ENCODE measurements at regions not wholly inside any gene's neighbourhood (a gene's known extent, or its start where the extent isn't known, plus 50 kb on each side); places are given as distances from the start of the nearest gene placed in this dataset.

GRCh38 chr4:133855001-133855400, 346.6 kb downstream of the PABPC4L start:
- no peak overlapping the region for H3K27ac ChIP-seq
- TF ChIP-seq ZFX (IDR thresholded peaks at IDR 0.05; ENCODE audit: borderline replicate concordance) (no peak), CTCF (IDR thresholded peaks at IDR 0.05) (no peak)

- no peak overlapping the region for H3K27ac ChIP-seq
- TF ChIP-seq ZFX (IDR thresholded peaks at IDR 0.05; ENCODE audit: borderline replicate concordance) (no peak), CTCF (IDR thresholded peaks at IDR 0.05) (no peak)
Observed at GRCh38 chr4:133839326-133839725, 362.3 kb downstream of the PABPC4L start.

DNA sequence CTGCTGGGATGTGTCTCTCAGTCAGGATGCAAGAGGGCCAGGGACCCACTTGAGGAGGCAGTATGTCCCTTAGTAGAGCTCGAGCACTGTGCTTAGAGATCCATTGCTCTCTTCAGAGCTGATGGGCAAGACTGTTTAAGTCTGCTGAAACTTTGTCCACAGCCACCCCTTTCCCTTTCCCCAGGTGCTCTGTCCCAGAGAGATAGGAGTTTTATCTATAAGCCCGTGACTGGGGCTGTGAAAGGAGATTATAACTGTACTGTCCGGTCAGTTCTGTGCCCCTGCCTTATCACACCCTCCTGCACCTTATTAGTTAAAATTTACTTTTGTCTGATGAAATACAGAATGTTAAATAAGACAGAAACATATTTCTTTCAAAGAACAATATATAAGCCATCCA, 378.4 kb downstream of the PABPC4L start:
- TF ChIP-seq CTCF (IDR thresholded peaks at IDR 0.05) (no peak), ZFX (IDR thresholded peaks at IDR 0.05; ENCODE audit: borderline replicate concordance) (no peak)
- no peak overlapping the region for H3K27ac ChIP-seq

- TF ChIP-seq ZFX (IDR thresholded peaks at IDR 0.05; ENCODE audit: borderline replicate concordance) (no peak), CTCF (IDR thresholded peaks at IDR 0.05) (no peak)
- no peak overlapping the region for H3K27ac ChIP-seq
Observed at GRCh38 chr4:133812954-133813353, 388.6 kb downstream of the PABPC4L start.

GRCh38 chr4:133812236-133812635, 389.4 kb downstream of the PABPC4L start:
- TF ChIP-seq CTCF (IDR thresholded peaks at IDR 0.05) (no peak), ZFX (IDR thresholded peaks at IDR 0.05; ENCODE audit: borderline replicate concordance) (no peak)

DNA sequence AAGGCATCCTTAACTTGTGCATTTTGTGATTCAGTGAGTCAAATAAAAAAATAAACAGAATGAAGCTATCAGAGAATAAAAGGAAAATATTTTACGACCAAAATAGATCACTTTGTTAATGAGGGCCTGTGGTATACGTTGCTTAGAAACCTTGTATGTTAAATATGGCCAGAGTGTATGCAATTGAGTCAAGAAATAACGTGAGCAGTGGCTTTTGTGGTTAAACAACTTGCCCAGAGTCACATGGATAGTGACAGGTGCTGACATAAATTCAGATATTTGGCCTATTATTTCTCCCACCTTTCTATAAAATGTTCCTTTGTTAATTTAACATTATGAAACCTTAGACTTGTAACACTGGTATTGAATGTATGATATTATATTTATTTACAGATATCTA, 393.4 kb downstream of the PABPC4L start:
- TF ChIP-seq ZFX (IDR thresholded peaks at IDR 0.05; ENCODE audit: borderline replicate concordance) (no peak), CTCF (IDR thresholded peaks at IDR 0.05) (no peak)
- H3K27ac ChIP-seq = no peak overlapping the region

More at GRCh38 chr4:133812236-133812635, 389.4 kb downstream of the PABPC4L start:
- no peak overlapping the region for H3K27ac ChIP-seq

- H3K27ac ChIP-seq = no peak overlapping the region
- no peak for TF ChIP-seq ZFX (IDR thresholded peaks at IDR 0.05; ENCODE audit: borderline replicate concordance)
- no peak for TF ChIP-seq CTCF (IDR thresholded peaks at IDR 0.05)
Observed at GRCh38 chr4:133803341-133803740, 398.2 kb downstream of the PABPC4L start.

All from 22Rv1 (cell line).